ENCODE measurements at regions not wholly inside any gene's neighbourhood (a gene's known extent, or its start where the extent isn't known, plus 50 kb on each side); places are given as distances from the start of the nearest gene placed in this dataset.

- H3K9me3 ChIP-seq (ENCODE audit: control insufficient read depth in 2 of 2, insufficient read depth in 1 of 2, low read depth in 1 of 2, low read length in 1 of 2) = peaks cover 0 to under 1% of the 10 kb centered on the region in 2 donors
- H3K4me1 ChIP-seq (ENCODE audit: control insufficient read depth in 3 of 3, insufficient read depth in 2 of 3, low read depth in 1 of 3, low read length in 2 of 3) = no peaks in the 10 kb centered on the region
- no peaks in the 10 kb centered on the region for H3K36me3 ChIP-seq (ENCODE audit: control insufficient read depth in 3 of 3, insufficient read depth in 2 of 3, low read depth in 1 of 3, low read length in 3 of 3)
- whole genome bisulfite sequencing, 3 donors = 70 to 77% (median 74%) methylated on average over 4 of the region's 4 CpGs
- H3K27me3 ChIP-seq (ENCODE audit: control insufficient read depth in 3 of 3, insufficient read depth in 3 of 3, low read length in 3 of 3) = no peaks in the 10 kb centered on the region
- DNase-seq = no peak
- no peak overlapping the region for H3K4me3 ChIP-seq (ENCODE audit: low read depth in 1 of 3, low read length in 3 of 3)
- no peak for FAIRE-seq
- no peak overlapping the region for H3K27ac ChIP-seq (ENCODE audit: low read depth in 1 of 3, low read length in 2 of 3)
These were observed 321.1 kb downstream of the RBM26 start for GRCh38 chr13:79084802-79085424.

GRCh38 chr13:79081942-79082341 is 324.1 kb downstream of the RBM26 start:
- 77 to 87% (median 81%) methylated on average over 4 of the region's 4 CpGs for WGBS, 3 donors
- Histone ChIP-seq H3K27ac (ENCODE audit: low read depth in 1 of 3, low read length in 2 of 3) (no peak overlapping the region), H3K27me3 (ENCODE audit: control insufficient read depth in 3 of 3, insufficient read depth in 3 of 3, low read length in 3 of 3) (no peaks in the 10 kb centered on the region), H3K36me3 (ENCODE audit: control insufficient read depth in 3 of 3, insufficient read depth in 2 of 3, low read depth in 1 of 3, low read length in 3 of 3) (no peaks in the 10 kb centered on the region), H3K4me3 (ENCODE audit: low read depth in 1 of 3, low read length in 3 of 3) (no peak overlapping the region), H3K4me1 (ENCODE audit: control insufficient read depth in 3 of 3, insufficient read depth in 2 of 3, low read depth in 1 of 3, low read length in 2 of 3) (no peaks in the 10 kb centered on the region), H3K9me3 (ENCODE audit: control insufficient read depth in 2 of 2, insufficient read depth in 1 of 2, low read depth in 1 of 2, low read length in 1 of 2) (peaks cover 0 to 6% of the 10 kb centered on the region in 2 donors)
- peak; percentile 19 for FAIRE-seq
- DNase-seq = no peak

- Histone ChIP-seq H3K9me3 (ENCODE audit: control insufficient read depth in 2 of 2, insufficient read depth in 1 of 2, low read depth in 1 of 2, low read length in 1 of 2) (peaks cover 0 to 6% of the 10 kb centered on the region in 2 donors), H3K4me3 (ENCODE audit: low read depth in 1 of 3, low read length in 3 of 3) (no peak overlapping the region), H3K27me3 (ENCODE audit: control insufficient read depth in 3 of 3, insufficient read depth in 3 of 3, low read length in 3 of 3) (no peaks in the 10 kb centered on the region), H3K36me3 (ENCODE audit: control insufficient read depth in 3 of 3, insufficient read depth in 2 of 3, low read depth in 1 of 3, low read length in 3 of 3) (no peaks in the 10 kb centered on the region), H3K4me1 (ENCODE audit: control insufficient read depth in 3 of 3, insufficient read depth in 2 of 3, low read depth in 1 of 3, low read length in 2 of 3) (no peaks in the 10 kb centered on the region), H3K27ac (ENCODE audit: low read depth in 1 of 3, low read length in 2 of 3) (no peak overlapping the region)
- WGBS, 3 donors = 75 to 85% (median 79%) methylated on average over 4 of the region's 4 CpGs
- FAIRE-seq (no peak), DNase-seq (no peak)
These were observed 326.7 kb downstream of the RBM26 start for GRCh38 chr13:79079351-79079839.

GRCh38 chr13:79075703-79076102 is 330.4 kb downstream of the RBM26 start:
- H3K4me1 ChIP-seq (ENCODE audit: control insufficient read depth in 3 of 3, insufficient read depth in 2 of 3, low read depth in 1 of 3, low read length in 2 of 3) = no peaks in the 10 kb centered on the region
- DNase-seq = no peak
- no peak overlapping the region for H3K4me3 ChIP-seq (ENCODE audit: low read depth in 1 of 3, low read length in 3 of 3)
- H3K36me3 ChIP-seq (ENCODE audit: control insufficient read depth in 3 of 3, insufficient read depth in 2 of 3, low read depth in 1 of 3, low read length in 3 of 3) = no peaks in the 10 kb centered on the region
- H3K27me3 ChIP-seq (ENCODE audit: control insufficient read depth in 3 of 3, insufficient read depth in 3 of 3, low read length in 3 of 3) = no peaks in the 10 kb centered on the region
- peaks cover 0 to 8% of the 10 kb centered on the region in 2 donors for H3K9me3 ChIP-seq (ENCODE audit: control insufficient read depth in 2 of 2, insufficient read depth in 1 of 2, low read depth in 1 of 2, low read length in 1 of 2)
- H3K27ac ChIP-seq (ENCODE audit: low read depth in 1 of 3, low read length in 2 of 3) = no peak overlapping the region
- FAIRE-seq = no peak

GRCh38 chr13:79070343-79070974 is 335.6 kb downstream of the RBM26 start:
- FAIRE-seq (no peak), DNase-seq (no peak)
- WGBS, 3 donors = 54% methylated on average over 4 of the region's 4 CpGs

GRCh38 chr13:79062291-79062690 is 343.8 kb downstream of the RBM26 start:
- H3K27ac ChIP-seq (ENCODE audit: low read depth in 1 of 3, low read length in 2 of 3) = no peak overlapping the region
- H3K36me3 ChIP-seq (ENCODE audit: control insufficient read depth in 3 of 3, insufficient read depth in 2 of 3, low read depth in 1 of 3, low read length in 3 of 3) = no peaks in the 10 kb centered on the region
- DNase-seq = no peak
- no peak overlapping the region for H3K4me3 ChIP-seq (ENCODE audit: low read depth in 1 of 3, low read length in 3 of 3)
- H3K9me3 ChIP-seq (ENCODE audit: control insufficient read depth in 2 of 2, insufficient read depth in 1 of 2, low read depth in 1 of 2, low read length in 1 of 2) = no peaks in the 10 kb centered on the region
- WGBS, 3 donors = 63 to 69% (median 63%) methylated on average over 6 of the region's 6 CpGs
- no peaks in the 10 kb centered on the region for H3K4me1 ChIP-seq (ENCODE audit: control insufficient read depth in 3 of 3, insufficient read depth in 2 of 3, low read depth in 1 of 3, low read length in 2 of 3)
- FAIRE-seq = no peak
- no peaks in the 10 kb centered on the region for H3K27me3 ChIP-seq (ENCODE audit: control insufficient read depth in 3 of 3, insufficient read depth in 3 of 3, low read length in 3 of 3)

More at GRCh38 chr13:79070343-79070974, 335.6 kb downstream of the RBM26 start:
- Histone ChIP-seq H3K9me3 (ENCODE audit: control insufficient read depth in 2 of 2, insufficient read depth in 1 of 2, low read depth in 1 of 2, low read length in 1 of 2) (peaks cover 0 to 2% of the 10 kb centered on the region in 2 donors), H3K4me3 (ENCODE audit: low read depth in 1 of 3, low read length in 3 of 3) (no peak overlapping the region), H3K27me3 (ENCODE audit: control insufficient read depth in 3 of 3, insufficient read depth in 3 of 3, low read length in 3 of 3) (no peaks in the 10 kb centered on the region), H3K27ac (ENCODE audit: low read depth in 1 of 3, low read length in 2 of 3) (no peak overlapping the region), H3K36me3 (ENCODE audit: control insufficient read depth in 3 of 3, insufficient read depth in 2 of 3, low read depth in 1 of 3, low read length in 3 of 3) (no peaks in the 10 kb centered on the region), H3K4me1 (ENCODE audit: control insufficient read depth in 3 of 3, insufficient read depth in 2 of 3, low read depth in 1 of 3, low read length in 2 of 3) (no peaks in the 10 kb centered on the region)

- DNase-seq (no peak), FAIRE-seq (no peak)
- no peaks in the 10 kb centered on the region for H3K27me3 ChIP-seq (ENCODE audit: control insufficient read depth in 3 of 3, insufficient read depth in 3 of 3, low read length in 3 of 3)
- H3K36me3 ChIP-seq (ENCODE audit: control insufficient read depth in 3 of 3, insufficient read depth in 2 of 3, low read depth in 1 of 3, low read length in 3 of 3) = no peaks in the 10 kb centered on the region
- no peaks in the 10 kb centered on the region for H3K9me3 ChIP-seq (ENCODE audit: control insufficient read depth in 2 of 2, insufficient read depth in 1 of 2, low read depth in 1 of 2, low read length in 1 of 2)
- 77 to 88% (median 79%) methylated on average over 1 of the region's 1 CpG for WGBS, 3 donors
- H3K4me1 ChIP-seq (ENCODE audit: control insufficient read depth in 3 of 3, insufficient read depth in 2 of 3, low read depth in 1 of 3, low read length in 2 of 3) = no peaks in the 10 kb centered on the region
- H3K27ac ChIP-seq (ENCODE audit: low read depth in 1 of 3, low read length in 2 of 3) = no peak overlapping the region
- H3K4me3 ChIP-seq (ENCODE audit: low read depth in 1 of 3, low read length in 3 of 3) = no peak overlapping the region
These were observed 345.8 kb downstream of the RBM26 start for GRCh38 chr13:79060216-79060615.

GRCh38 chr13:79056706-79057105 is 349.3 kb downstream of the RBM26 start:
- FAIRE-seq = no peak
- 78 to 86% (median 83%) methylated on average over 6 of the region's 6 CpGs for WGBS, 3 donors
- H3K27ac ChIP-seq (ENCODE audit: low read depth in 1 of 3, low read length in 2 of 3) = no peak overlapping the region
- H3K9me3 ChIP-seq (ENCODE audit: control insufficient read depth in 2 of 2, insufficient read depth in 1 of 2, low read depth in 1 of 2, low read length in 1 of 2) = no peaks in the 10 kb centered on the region
- no peaks in the 10 kb centered on the region for H3K27me3 ChIP-seq (ENCODE audit: control insufficient read depth in 3 of 3, insufficient read depth in 3 of 3, low read length in 3 of 3)
- no peaks in the 10 kb centered on the region for H3K36me3 ChIP-seq (ENCODE audit: control insufficient read depth in 3 of 3, insufficient read depth in 2 of 3, low read depth in 1 of 3, low read length in 3 of 3)
- no peaks in the 10 kb centered on the region for H3K4me1 ChIP-seq (ENCODE audit: control insufficient read depth in 3 of 3, insufficient read depth in 2 of 3, low read depth in 1 of 3, low read length in 2 of 3)
- DNase-seq = no peak
- no peak overlapping the region for H3K4me3 ChIP-seq (ENCODE audit: low read depth in 1 of 3, low read length in 3 of 3)

- DNase-seq (no peak), FAIRE-seq (no peak)
- 54 to 69% (median 66%) methylated on average over 1 of the region's 1 CpG for WGBS, 3 donors
- no peaks in the 10 kb centered on the region for H3K9me3 ChIP-seq (ENCODE audit: control insufficient read depth in 2 of 2, insufficient read depth in 1 of 2, low read depth in 1 of 2, low read length in 1 of 2)
- H3K27me3 ChIP-seq (ENCODE audit: control insufficient read depth in 3 of 3, insufficient read depth in 3 of 3, low read length in 3 of 3) = no peaks in the 10 kb centered on the region
- no peaks in the 10 kb centered on the region for H3K4me1 ChIP-seq (ENCODE audit: control insufficient read depth in 3 of 3, insufficient read depth in 2 of 3, low read depth in 1 of 3, low read length in 2 of 3)
- H3K4me3 ChIP-seq (ENCODE audit: low read depth in 1 of 3, low read length in 3 of 3) = no peak overlapping the region
- H3K27ac ChIP-seq (ENCODE audit: low read depth in 1 of 3, low read length in 2 of 3) = no peak overlapping the region
- no peaks in the 10 kb centered on the region for H3K36me3 ChIP-seq (ENCODE audit: control insufficient read depth in 3 of 3, insufficient read depth in 2 of 3, low read depth in 1 of 3, low read length in 3 of 3)
These were observed 354.6 kb downstream of the RBM26 start for GRCh38 chr13:79051472-79051871.
